Tibial nerve (tissue), 4 donors: ENCODE measurements at regions not wholly inside any gene's neighbourhood (a gene's known extent, or its start where the extent isn't known, plus 50 kb on each side); places are given as distances from the start of the nearest gene placed in this dataset.

Source experiments
- DNase-seq, 2 donors: peaks; one replicate each; pipeline ENCODE4 v3.0.0-alpha.2; 2019; ENCODE audit warnings: low spot score in 2 of 2
- H3K27ac ChIP-seq, 4 donors: fragments of 200-600 bp; sonication (generic) in 3 of 4; one replicate each; pipeline ENCODE4 v1.5.1; 2017 to 2019; ENCODE audit warnings: mild to moderate bottlenecking in 1 of 4
- H3K27me3 ChIP-seq, 2 donors: fragments of 200-600 bp; sonication (generic) in 1 of 2; one replicate each; pipeline versions ENCODE4 v1.5.1 to v1.6.0; 2017 to 2019
- H3K36me3 ChIP-seq, 3 donors: fragments of 200-600 bp; sonication (generic); one replicate each; pipeline ENCODE4 v1.5.1; 2018 to 2019
- H3K4me1 ChIP-seq, 4 donors: fragments of 200-600 bp; sonication (generic) in 3 of 4; one replicate each; pipeline ENCODE4 v1.5.1; 2017 to 2019
- H3K4me3 ChIP-seq, 4 donors: fragments of 200-600 bp; sonication (generic) in 3 of 4; one replicate each; pipeline ENCODE4 v1.5.1; 2017 to 2019; ENCODE audit warnings: mild to moderate bottlenecking in 1 of 4, moderate library complexity in 1 of 4
- H3K9me3 ChIP-seq, 4 donors: fragments of 200-600 bp; sonication (generic) in 3 of 4; one replicate each; pipeline ENCODE4 v1.5.1; 2017 to 2019
- CTCF ChIP-seq, 5 experiments: fragments of 200-600 bp in 3 of 5; fragments of 450-650 bp in 2 of 5; sonication (generic) in 3 of 5; IDR thresholded peaks; one replicate each; pipeline ENCODE4 v1.5.1; 2016 to 2019; ENCODE audit warnings: antibody characterized with exemption in 5 of 5, mild to moderate bottlenecking in 3 of 5, moderate library complexity in 2 of 5
- EP300 ChIP-seq, 2 donors: sonication (generic); formaldehyde crosslinking; IDR thresholded peaks; one replicate each; pipeline ENCODE4 v1.6.1; 2017; ENCODE audit warnings: antibody characterized with exemption in 2 of 2, mild to moderate bottlenecking in 1 of 2
- POLR2A ChIP-seq, 2 donors: fragments of 450-650 bp; IDR thresholded peaks; one replicate each; pipeline ENCODE4 v1.6.1; 2017; ENCODE audit warnings: antibody characterized with exemption in 2 of 2, mild to moderate bottlenecking in 2 of 2, moderate library complexity in 2 of 2
- WGBS, 2 donors: methylation state at CpG; one replicate each; pipeline ENCODE4 v1.1.5; 2018; 5-methylcytosine and 5-hydroxymethylcytosine counted together

- H3K9me3 ChIP-seq = no peaks in the 10 kb centered on the region
- no peak overlapping the region for H3K27ac ChIP-seq
- H3K27me3 ChIP-seq = no peaks in the 10 kb centered on the region
- no peak for DNase-seq
- WGBS, 2 donors = 84 to 89% methylated on average over 10 of the region's 10 CpGs
- H3K4me3 ChIP-seq = no peak overlapping the region
- H3K4me1 ChIP-seq = peaks cover 0 to 19% (median 3%) of the 10 kb centered on the region in 4 donors
- no peaks in the 10 kb centered on the region for H3K36me3 ChIP-seq
- TF ChIP-seq CTCF (IDR thresholded peaks at IDR 0.05) (no peak), POLR2A (IDR thresholded peaks at IDR 0.05) (no peak), EP300 (IDR thresholded peaks at IDR 0.05) (no peak)
Measured at GRCh38 chr17:72372185-72372584, 251.4 kb downstream of the SOX9 start.

- DNase-seq = no peak
- H3K4me3 ChIP-seq = no peak overlapping the region
- H3K27me3 ChIP-seq = no peaks in the 10 kb centered on the region
- H3K36me3 ChIP-seq = no peaks in the 10 kb centered on the region
- 51 to 54% methylated on average over 13 of the region's 13 CpGs for WGBS, 2 donors
- H3K27ac ChIP-seq = no peak overlapping the region
- peaks cover 0 to 21% (median 3%) of the 10 kb centered on the region in 4 donors for H3K4me1 ChIP-seq
- no peak for TF ChIP-seq CTCF (IDR thresholded peaks at IDR 0.05)
- TF ChIP-seq EP300 (IDR thresholded peaks at IDR 0.05) = no peak
- TF ChIP-seq POLR2A (IDR thresholded peaks at IDR 0.05) = no peak
- no peaks in the 10 kb centered on the region for H3K9me3 ChIP-seq
Measured at GRCh38 chr17:72373910-72374741, 253.3 kb downstream of the SOX9 start.

- Histone ChIP-seq H3K36me3 (no peaks in the 10 kb centered on the region), H3K27ac (no peak overlapping the region), H3K9me3 (no peaks in the 10 kb centered on the region), H3K4me1 (peaks cover 0 to 21% (median 3%) of the 10 kb centered on the region in 4 donors), H3K27me3 (no peaks in the 10 kb centered on the region), H3K4me3 (no peak overlapping the region)
- peak in 1 of 2 donors; percentile 21 for DNase-seq
- TF ChIP-seq POLR2A (IDR thresholded peaks at IDR 0.05) = no peak
- TF ChIP-seq CTCF (IDR thresholded peaks at IDR 0.05) = no peak
- peak in 1 of 2 donors; percentile 63 for TF ChIP-seq EP300 (IDR thresholded peaks at IDR 0.05)
- 60 to 65% methylated on average over 16 of the region's 16 CpGs for WGBS, 2 donors
Measured at GRCh38 chr17:72376526-72377345, 255.9 kb downstream of the SOX9 start.

GRCh38 chr17:72378414-72379390, 257.9 kb downstream of the SOX9 start:
- 74 to 75% methylated on average over 23 of the region's 23 CpGs for WGBS, 2 donors
- H3K27ac ChIP-seq = no peak overlapping the region
- H3K27me3 ChIP-seq = no peaks in the 10 kb centered on the region
- H3K4me3 ChIP-seq = no peak overlapping the region
- H3K36me3 ChIP-seq = no peaks in the 10 kb centered on the region
- TF ChIP-seq EP300 (IDR thresholded peaks at IDR 0.05) (no peak), POLR2A (IDR thresholded peaks at IDR 0.05) (no peak), CTCF (IDR thresholded peaks at IDR 0.05) (no peak)
- DNase-seq = no peak
- no peaks in the 10 kb centered on the region for H3K9me3 ChIP-seq
- peaks cover 0 to 31% (median 3%) of the 10 kb centered on the region in 4 donors for H3K4me1 ChIP-seq
